GM12874 (cell line): ENCODE measurements at regions not wholly inside any gene's neighbourhood (a gene's known extent, or its start where the extent isn't known, plus 50 kb on each side); places are given as distances from the start of the nearest gene placed in this dataset.

Experiments
- TF ChIP-seq, protein P1 (sequence below): IDR thresholded peaks from 2 replicates; pipeline ENCODE4 v1.5.1; 2011; ENCODE audit warnings: low read depth, mild to moderate bottlenecking, control low read depth, low read length, moderate library complexity; ENCODE audit not compliant: insufficient read depth

GRCh38 chr5:165003283-165003682, 1497.9 kb downstream of the MAT2B start:
- TF ChIP-seq, protein P1, sequence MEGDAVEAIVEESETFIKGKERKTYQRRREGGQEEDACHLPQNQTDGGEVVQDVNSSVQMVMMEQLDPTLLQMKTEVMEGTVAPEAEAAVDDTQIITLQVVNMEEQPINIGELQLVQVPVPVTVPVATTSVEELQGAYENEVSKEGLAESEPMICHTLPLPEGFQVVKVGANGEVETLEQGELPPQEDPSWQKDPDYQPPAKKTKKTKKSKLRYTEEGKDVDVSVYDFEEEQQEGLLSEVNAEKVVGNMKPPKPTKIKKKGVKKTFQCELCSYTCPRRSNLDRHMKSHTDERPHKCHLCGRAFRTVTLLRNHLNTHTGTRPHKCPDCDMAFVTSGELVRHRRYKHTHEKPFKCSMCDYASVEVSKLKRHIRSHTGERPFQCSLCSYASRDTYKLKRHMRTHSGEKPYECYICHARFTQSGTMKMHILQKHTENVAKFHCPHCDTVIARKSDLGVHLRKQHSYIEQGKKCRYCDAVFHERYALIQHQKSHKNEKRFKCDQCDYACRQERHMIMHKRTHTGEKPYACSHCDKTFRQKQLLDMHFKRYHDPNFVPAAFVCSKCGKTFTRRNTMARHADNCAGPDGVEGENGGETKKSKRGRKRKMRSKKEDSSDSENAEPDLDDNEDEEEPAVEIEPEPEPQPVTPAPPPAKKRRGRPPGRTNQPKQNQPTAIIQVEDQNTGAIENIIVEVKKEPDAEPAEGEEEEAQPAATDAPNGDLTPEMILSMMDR, result no peak

GRCh38 chr5:165004175-165004574, 1498.8 kb downstream of the MAT2B start:
- TF ChIP-seq, protein P1, result no peak

- TF ChIP-seq, protein P1, result no peak
Measured at GRCh38 chr5:165014439-165014838, 1509.0 kb downstream of the MAT2B start.

GRCh38 chr5:165015126-165015525, 1509.7 kb downstream of the MAT2B start:
- TF ChIP-seq, protein P1, result no peak

DNA sequence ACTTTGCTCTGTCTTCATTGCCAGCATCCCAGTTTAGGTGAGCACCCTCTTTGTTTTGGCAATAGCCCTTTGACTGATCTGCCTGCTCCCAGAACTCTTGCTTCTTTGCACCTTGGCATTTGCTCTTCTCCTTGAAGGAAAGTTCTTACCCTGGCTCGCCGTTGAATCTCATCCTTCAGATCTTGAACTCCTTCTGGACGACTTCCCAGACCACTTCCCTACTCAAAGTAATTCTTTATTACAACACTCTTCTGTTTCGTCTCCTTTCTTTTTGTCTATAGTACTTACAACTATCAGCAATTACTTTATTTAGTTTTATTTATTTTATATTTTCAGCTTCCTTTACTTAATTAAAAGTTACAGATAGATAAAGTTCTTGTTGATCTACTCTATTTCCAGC, 1510.1 kb downstream of the MAT2B start:
- TF ChIP-seq, protein P1, result no peak

DNA sequence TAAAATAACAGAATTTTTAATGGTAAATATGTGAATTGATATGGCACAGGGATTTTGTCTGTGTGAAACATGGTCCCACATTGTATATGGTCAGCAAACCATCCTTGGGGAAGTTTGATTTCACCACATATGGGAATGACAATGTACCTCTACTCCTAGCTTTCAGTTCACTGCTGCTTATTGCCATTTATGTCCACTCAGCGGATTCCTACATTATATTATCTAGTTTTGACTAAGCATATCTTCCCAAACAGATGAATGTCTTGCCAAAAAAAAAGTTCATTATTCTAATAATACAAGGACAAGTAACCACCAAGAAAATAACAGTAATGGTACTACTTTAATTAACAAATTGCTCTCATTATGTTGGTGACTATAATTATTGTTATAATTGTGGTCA, 1521.6 kb downstream of the MAT2B start:
- TF ChIP-seq, protein P1, result no peak

- TF ChIP-seq, protein P1, result no peak
Measured at GRCh38 chr5:165028356-165028755, 1522.9 kb downstream of the MAT2B start.

- TF ChIP-seq, protein P1, result peak; percentile 29; the same call in 1 of the 2 replicates
Measured at GRCh38 chr5:165029099-165029870, 1523.9 kb downstream of the MAT2B start.
